Activated CD4-positive, alpha-beta T cell treated with anti-CD3 and anti-CD28 coated beads, Interleukin-2, amount 10 ng/mL, durations not matched to agents 7 days and 5 days (primary cell): ENCODE measurements at regions not wholly inside any gene's neighbourhood (a gene's known extent, or its start where the extent isn't known, plus 50 kb on each side); places are given as distances from the start of the nearest gene placed in this dataset.

Source experiments
- CTCF ChIA-PET: fragments of 350-600 bp; sonication (Branson Sonifier 250); formaldehyde crosslinking; loops from one replicate; lab custom pipeline; 2021; ENCODE audit warnings: antibody characterized with exemption; lab: Charles Lee
- POLR2A ChIA-PET: fragments of 350-600 bp; sonication (Branson Sonifier 250); formaldehyde crosslinking; loops from one replicate; lab custom pipeline; 2021; ENCODE audit warnings: antibody characterized with exemption; lab: Charles Lee
- DNase-seq: peaks from one replicate; pipeline ENCODE4 v3.0.0-alpha.2; 2020
- H3K27ac Mint-ChIP-seq: one replicate; pipeline ENCODE4 v1.8.0; 2021; ENCODE audit warnings: mild to moderate bottlenecking, moderate library complexity, mixed read lengths
- H3K27me3 Mint-ChIP-seq: one replicate; pipeline ENCODE4 v1.8.0; 2021; ENCODE audit warnings: mixed read lengths
- H3K36me3 Mint-ChIP-seq: one replicate; pipeline ENCODE4 v1.8.0; 2021; ENCODE audit warnings: low read depth, mixed read lengths
- H3K4me1 Mint-ChIP-seq: one replicate; pipeline ENCODE4 v1.8.0; 2021; ENCODE audit warnings: mixed read lengths
- H3K4me3 Mint-ChIP-seq: one replicate; pipeline ENCODE4 v1.8.0; 2021; ENCODE audit warnings: mild to moderate bottlenecking, moderate library complexity, mixed read lengths
- H3K9me3 Mint-ChIP-seq: one replicate; pipeline ENCODE4 v1.8.0; 2021; ENCODE audit warnings: mixed read lengths

GRCh38 chr15:48021336-48022086, 99.3 kb upstream of the SLC24A5 start:
- H3K9me3 Mint-ChIP-seq, result no peaks in the 10 kb centered on the region
- no peak overlapping the region for H3K4me3 Mint-ChIP-seq
- no peak overlapping the region for H3K27ac Mint-ChIP-seq
- DNase-seq, result no peak
- no peaks in the 10 kb centered on the region for H3K4me1 Mint-ChIP-seq
- no peaks in the 10 kb centered on the region for H3K36me3 Mint-ChIP-seq
- CTCF ChIA-PET, result no interaction called here
- POLR2A ChIA-PET, result no interaction called here
- no peaks in the 10 kb centered on the region for H3K27me3 Mint-ChIP-seq

- Mint-ChIP-seq H3K36me3 (no peaks in the 10 kb centered on the region), H3K4me1 (no peaks in the 10 kb centered on the region), H3K9me3 (no peaks in the 10 kb centered on the region), H3K4me3 (no peak overlapping the region), H3K27ac (no peak overlapping the region), H3K27me3 (no peaks in the 10 kb centered on the region)
- DNase-seq, result no peak
- ChIA-PET CTCF (no interaction called here), POLR2A (no interaction called here)
Measured at GRCh38 chr15:48025118-48025517, 95.7 kb upstream of the SLC24A5 start.

DNA sequence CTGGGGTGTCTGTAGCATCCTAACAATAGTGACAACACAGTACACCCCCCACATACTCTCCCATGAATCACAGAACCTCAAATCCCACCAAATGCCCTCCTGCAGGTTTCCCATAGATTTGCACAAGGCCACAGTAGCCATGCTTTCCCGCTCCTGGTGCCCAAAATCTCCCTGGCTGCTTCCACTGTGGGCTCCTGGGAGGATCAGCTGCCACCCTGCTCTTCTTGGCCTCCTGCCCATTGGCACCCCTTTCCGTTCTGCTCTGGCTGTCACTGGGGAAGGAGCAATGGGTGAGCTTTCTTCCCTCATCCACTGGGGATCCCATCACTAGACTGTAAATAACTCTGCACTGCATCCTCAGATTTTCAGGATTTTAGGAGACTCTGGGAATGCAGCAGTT, 92.1 kb upstream of the SLC24A5 start:
- Mint-ChIP-seq H3K36me3 (no peaks in the 10 kb centered on the region), H3K27ac (no peak overlapping the region), H3K9me3 (no peaks in the 10 kb centered on the region), H3K4me1 (no peaks in the 10 kb centered on the region), H3K4me3 (no peak overlapping the region), H3K27me3 (peaks cover 5% of the 10 kb centered on the region)
- CTCF ChIA-PET, result interaction anchor here (0.6 kb wide), 1 partner anchor 319 kb away, joined by 3 read pairs; no protein-coding TSS in a partner anchor
- DNase-seq, result no peak
- POLR2A ChIA-PET, result no interaction called here

DNA sequence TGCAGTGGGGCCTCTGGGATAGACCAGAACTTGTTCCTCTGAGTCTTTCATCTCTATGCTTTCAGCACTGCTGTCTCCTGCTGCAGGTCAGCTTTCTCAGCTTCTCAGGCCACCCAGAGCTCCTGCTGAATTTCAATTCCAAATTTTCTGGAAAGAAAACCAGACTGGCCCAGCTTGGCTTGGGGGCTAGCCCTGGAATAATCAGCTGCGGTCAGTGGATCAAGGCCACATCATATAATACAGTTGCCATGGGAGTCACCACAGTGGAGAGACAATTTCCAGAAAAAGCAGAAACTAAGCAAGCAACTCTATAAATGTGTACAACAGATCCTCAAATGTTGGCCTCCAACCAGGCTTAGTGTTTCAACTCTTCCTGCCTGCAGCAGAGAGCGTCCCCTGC, 91.1 kb upstream of the SLC24A5 start:
- Mint-ChIP-seq H3K4me3 (no peak overlapping the region), H3K36me3 (no peaks in the 10 kb centered on the region), H3K27ac (no peak overlapping the region), H3K4me1 (no peaks in the 10 kb centered on the region), H3K9me3 (no peaks in the 10 kb centered on the region), H3K27me3 (peaks cover 7% of the 10 kb centered on the region)
- CTCF ChIA-PET, result interaction anchor here (1.3 kb wide), 1 partner anchor 16 kb away, joined by 3 read pairs; no protein-coding TSS in a partner anchor
- POLR2A ChIA-PET, result no interaction called here
- DNase-seq, result no peak

DNA sequence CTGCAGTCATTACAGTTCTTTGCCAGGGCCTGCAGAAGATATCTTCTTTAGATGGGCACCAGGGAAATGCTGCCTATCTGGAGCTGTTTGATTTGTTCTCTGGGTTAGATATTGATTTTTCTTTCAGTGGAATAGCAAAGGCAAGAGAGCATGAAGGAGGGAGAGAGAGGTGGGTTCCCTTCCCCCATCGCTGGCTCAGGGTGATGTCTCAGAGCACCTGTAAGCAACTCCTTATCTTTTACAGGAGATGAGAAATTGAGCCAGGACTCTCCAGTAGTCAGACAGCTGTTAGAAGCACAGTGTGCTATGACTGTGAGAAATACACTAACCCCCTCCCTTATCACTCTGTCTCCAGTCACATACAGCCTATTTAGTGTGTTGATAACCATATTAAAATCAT, 89.3 kb upstream of the SLC24A5 start:
- no peak for DNase-seq
- no peaks in the 10 kb centered on the region for H3K9me3 Mint-ChIP-seq
- H3K4me3 Mint-ChIP-seq, result no peak overlapping the region
- no peak overlapping the region for H3K27ac Mint-ChIP-seq
- peaks cover 7% of the 10 kb centered on the region for H3K27me3 Mint-ChIP-seq
- ChIA-PET POLR2A (no interaction called here), CTCF (no interaction called here)
- no peaks in the 10 kb centered on the region for H3K36me3 Mint-ChIP-seq
- H3K4me1 Mint-ChIP-seq, result no peaks in the 10 kb centered on the region

DNA sequence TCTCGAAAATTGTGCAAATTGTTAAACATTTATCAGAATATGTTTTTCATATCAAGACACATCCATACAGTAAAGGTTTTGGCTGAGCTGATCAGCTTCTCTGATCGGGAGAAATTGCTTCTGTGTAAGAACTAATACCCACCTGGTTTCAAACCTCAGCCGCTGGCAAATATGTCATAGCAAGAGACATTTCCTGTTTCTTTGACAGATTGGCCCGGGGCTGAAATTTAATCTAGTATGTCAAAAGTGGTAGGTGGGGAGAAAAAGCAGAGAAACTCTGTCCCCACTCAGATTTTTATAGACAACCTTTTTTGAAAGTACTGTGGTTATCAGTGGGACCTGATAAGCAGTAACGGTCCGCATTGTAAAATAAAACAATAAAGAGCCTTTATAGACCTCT, 88.8 kb upstream of the SLC24A5 start:
- Mint-ChIP-seq H3K9me3 (no peaks in the 10 kb centered on the region), H3K36me3 (no peaks in the 10 kb centered on the region), H3K27me3 (peaks cover 7% of the 10 kb centered on the region), H3K27ac (no peak overlapping the region), H3K4me3 (no peak overlapping the region), H3K4me1 (no peaks in the 10 kb centered on the region)
- no peak for DNase-seq
- CTCF ChIA-PET, result no interaction called here
- POLR2A ChIA-PET, result no interaction called here

DNA sequence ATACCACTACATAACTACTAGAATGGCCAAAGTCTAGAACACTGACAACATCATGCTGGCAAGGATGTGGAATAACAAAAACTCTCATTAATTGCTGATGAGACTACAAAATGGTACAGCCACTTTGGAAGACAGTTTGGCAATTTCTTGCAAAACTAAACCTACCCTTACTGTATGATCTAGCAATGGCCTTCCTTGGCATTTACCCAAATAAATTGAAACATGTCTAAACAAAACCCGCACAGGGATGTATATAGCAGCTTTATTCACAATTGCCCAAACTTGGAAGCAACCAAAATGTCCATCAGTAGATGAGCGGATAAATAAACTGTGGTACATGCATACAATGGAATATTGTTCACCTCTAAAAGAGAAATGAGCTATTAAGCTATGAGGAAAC, 87.9 kb upstream of the SLC24A5 start:
- Mint-ChIP-seq H3K27me3 (peaks cover 7% of the 10 kb centered on the region), H3K4me1 (no peaks in the 10 kb centered on the region), H3K4me3 (no peak overlapping the region), H3K9me3 (no peaks in the 10 kb centered on the region), H3K36me3 (no peaks in the 10 kb centered on the region), H3K27ac (no peak overlapping the region)
- DNase-seq, result no peak
- ChIA-PET CTCF (no interaction called here), POLR2A (no interaction called here)

DNA sequence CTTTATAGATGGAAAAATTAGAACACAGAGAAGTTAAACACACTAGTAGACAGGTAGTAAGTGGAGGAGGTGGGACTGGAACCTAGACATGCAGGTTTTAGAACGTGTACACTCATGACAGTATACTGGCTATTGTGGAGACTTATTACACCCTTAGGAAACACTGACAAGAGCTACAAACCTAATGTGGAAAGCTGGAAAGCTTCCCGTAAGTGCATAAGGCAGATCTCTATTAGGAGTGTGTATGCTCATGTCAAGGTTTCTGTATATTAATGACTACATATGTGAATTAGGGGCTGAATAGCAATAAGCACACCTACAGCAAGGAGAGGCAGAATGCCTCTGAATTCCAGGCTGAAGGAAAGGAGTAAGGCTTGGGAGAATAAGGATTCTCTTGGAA, 82.6 kb upstream of the SLC24A5 start:
- H3K27ac Mint-ChIP-seq, result no peak overlapping the region
- no peaks in the 10 kb centered on the region for H3K9me3 Mint-ChIP-seq
- CTCF ChIA-PET, result no interaction called here
- H3K4me1 Mint-ChIP-seq, result no peaks in the 10 kb centered on the region
- POLR2A ChIA-PET, result no interaction called here
- no peak for DNase-seq
- no peaks in the 10 kb centered on the region for H3K36me3 Mint-ChIP-seq
- no peak overlapping the region for H3K4me3 Mint-ChIP-seq
- H3K27me3 Mint-ChIP-seq, result peaks cover 4% of the 10 kb centered on the region

DNA sequence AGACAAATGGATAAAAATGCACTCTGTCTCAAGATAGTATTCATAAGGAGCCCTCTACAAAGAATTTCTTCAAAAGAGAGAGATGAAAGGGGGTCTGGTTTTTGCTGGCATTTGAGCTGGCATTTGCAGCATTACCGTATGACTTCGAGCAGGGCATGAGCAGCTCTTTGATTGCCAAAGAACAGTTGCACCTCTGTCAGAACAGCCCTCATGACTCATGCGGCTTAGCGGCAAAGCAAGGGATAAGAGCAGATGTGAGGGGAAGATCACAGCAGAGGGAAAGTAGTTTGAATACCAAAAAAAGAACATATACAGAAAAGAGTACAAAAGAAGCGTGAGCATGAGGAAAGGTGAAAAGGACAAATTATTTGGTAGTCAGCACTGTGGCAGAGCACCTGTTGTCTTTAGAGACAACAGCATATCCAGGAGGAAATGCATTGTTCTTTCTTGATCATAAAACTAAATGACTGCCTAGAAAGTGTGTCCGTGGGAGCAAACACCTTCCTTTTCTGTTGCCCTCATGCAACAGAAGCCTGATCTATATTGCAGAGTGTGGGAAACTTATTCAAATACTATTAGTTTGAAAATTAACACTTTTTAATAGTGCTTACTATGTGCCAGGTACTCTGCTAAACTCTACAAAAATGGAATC, 80.5 kb upstream of the SLC24A5 start:
- Mint-ChIP-seq H3K4me3 (no peak overlapping the region), H3K27me3 (peaks cover 2% of the 10 kb centered on the region), H3K36me3 (no peaks in the 10 kb centered on the region), H3K4me1 (no peaks in the 10 kb centered on the region), H3K27ac (no peak overlapping the region), H3K9me3 (no peaks in the 10 kb centered on the region)
- no peak for DNase-seq
- POLR2A ChIA-PET, result interaction anchor here (0.7 kb wide), 1 partner anchor 215 kb away, joined by 3 read pairs; no protein-coding TSS in a partner anchor
- CTCF ChIA-PET, result no interaction called here

DNA sequence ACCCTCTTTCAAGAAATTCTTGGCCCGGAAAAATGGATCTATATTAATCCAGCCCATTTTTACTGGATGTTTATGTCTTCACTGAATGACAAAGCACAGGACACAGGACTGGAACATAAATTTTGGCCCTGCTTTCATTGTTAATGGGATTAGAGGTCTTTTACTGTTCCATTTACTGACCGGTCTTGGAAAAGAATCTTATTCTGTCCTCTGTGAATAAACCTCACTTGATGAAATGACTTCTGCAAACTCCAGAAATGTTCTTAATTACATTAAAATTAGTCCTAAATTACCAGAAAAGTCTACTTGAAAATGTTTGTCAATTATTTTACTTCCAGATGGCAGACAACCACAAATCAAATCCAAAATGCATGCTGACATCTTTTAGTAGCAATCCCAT, 79.3 kb upstream of the SLC24A5 start:
- no peak for DNase-seq
- Mint-ChIP-seq H3K36me3 (no peaks in the 10 kb centered on the region), H3K4me1 (no peaks in the 10 kb centered on the region), H3K9me3 (no peaks in the 10 kb centered on the region), H3K27ac (no peak overlapping the region), H3K4me3 (no peak overlapping the region), H3K27me3 (peaks cover 2% of the 10 kb centered on the region)
- ChIA-PET POLR2A (no interaction called here), CTCF (no interaction called here)

DNA sequence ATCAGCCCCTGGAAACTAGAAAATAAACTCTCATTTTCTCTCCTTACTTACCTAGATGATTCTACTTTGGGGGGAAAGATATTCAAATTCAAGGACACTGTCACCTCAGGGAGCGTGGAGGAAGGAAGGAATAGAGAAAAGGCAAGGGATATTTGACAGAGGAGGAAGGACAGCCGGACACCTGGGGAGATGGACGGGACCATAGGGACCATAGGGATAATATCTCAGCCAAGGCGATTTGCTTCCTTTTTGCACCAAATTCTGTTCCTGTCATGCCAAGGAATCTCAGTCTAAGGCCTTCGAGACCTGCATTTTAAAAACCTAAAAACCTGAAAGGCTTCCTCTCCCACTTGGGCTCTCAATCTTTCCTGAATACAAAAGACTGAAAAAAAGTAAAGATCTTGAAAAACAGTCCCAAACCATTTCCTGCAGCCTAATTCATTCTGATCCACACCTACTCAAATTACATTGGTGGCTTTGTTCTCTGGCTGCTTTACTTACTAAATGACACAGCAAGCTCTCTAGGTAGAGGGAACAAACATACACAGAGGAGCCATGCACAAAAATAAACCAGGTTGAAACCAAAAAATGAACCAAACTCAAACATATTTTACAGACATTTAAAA, 73.9 kb upstream of the SLC24A5 start:
- peaks cover 6% of the 10 kb centered on the region for H3K27me3 Mint-ChIP-seq
- POLR2A ChIA-PET, result no interaction called here
- no peak overlapping the region for H3K4me3 Mint-ChIP-seq
- DNase-seq, result no peak
- H3K27ac Mint-ChIP-seq, result no peak overlapping the region
- H3K4me1 Mint-ChIP-seq, result no peaks in the 10 kb centered on the region
- CTCF ChIA-PET, result no interaction called here
- no peaks in the 10 kb centered on the region for H3K36me3 Mint-ChIP-seq
- no peaks in the 10 kb centered on the region for H3K9me3 Mint-ChIP-seq

GRCh38 chr15:48049736-48050135, 71.1 kb upstream of the SLC24A5 start:
- no peaks in the 10 kb centered on the region for H3K9me3 Mint-ChIP-seq
- ChIA-PET CTCF (no interaction called here), POLR2A (no interaction called here)
- DNase-seq, result no peak
- H3K36me3 Mint-ChIP-seq, result no peaks in the 10 kb centered on the region
- H3K4me1 Mint-ChIP-seq, result no peaks in the 10 kb centered on the region
- H3K27me3 Mint-ChIP-seq, result peaks cover 23% of the 10 kb centered on the region
- H3K4me3 Mint-ChIP-seq, result no peak overlapping the region
- no peak overlapping the region for H3K27ac Mint-ChIP-seq

- Mint-ChIP-seq H3K4me1 (peaks cover 2% of the 10 kb centered on the region), H3K4me3 (no peak overlapping the region), H3K27ac (no peak overlapping the region), H3K27me3 (peaks cover 20% of the 10 kb centered on the region), H3K9me3 (no peaks in the 10 kb centered on the region), H3K36me3 (no peaks in the 10 kb centered on the region)
- ChIA-PET CTCF (no interaction called here), POLR2A (no interaction called here)
- no peak for DNase-seq
Measured at GRCh38 chr15:48052946-48053345, 67.8 kb upstream of the SLC24A5 start.
